Hepatic stellate cell (primary cell): ENCODE measurements at regions not wholly inside any gene's neighbourhood (a gene's known extent, or its start where the extent isn't known, plus 50 kb on each side); places are given as distances from the start of the nearest gene placed in this dataset.
"Not testable (repeated sequence)": the region's sequence is repeated elsewhere in the genome, so short reads cannot be mapped to it uniquely, and the experiment has no call there.

Source experiments
- DNase-seq: peaks from one replicate; pipeline ENCODE4 v3.0.0; 2011; ENCODE audit warnings: low spot score

GRCh38 chr4:13988353-13989305 is 361.1 kb upstream of the BOD1L1 start:
- peak; percentile 42 for DNase-seq

DNA sequence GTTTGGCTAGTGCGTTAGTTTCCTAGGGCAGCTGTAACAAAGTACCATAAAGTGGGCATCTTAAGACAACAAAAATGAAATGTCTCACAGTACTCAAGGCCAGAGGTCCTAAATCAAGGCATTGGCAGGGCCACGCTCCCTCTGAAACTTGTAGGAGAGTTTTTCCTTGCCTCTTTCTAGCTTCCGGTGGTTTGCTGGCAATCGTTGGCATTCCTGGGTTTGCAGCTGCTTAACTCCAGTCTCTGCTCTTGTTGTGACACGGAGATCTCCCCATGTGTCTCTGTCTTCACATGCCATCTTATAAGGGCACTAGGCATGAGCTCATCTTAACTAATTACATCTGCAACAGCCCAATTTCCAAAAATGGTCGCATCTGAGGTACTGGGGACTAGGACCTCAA is 362.0 kb upstream of the BOD1L1 start:
- no peak for DNase-seq

DNA sequence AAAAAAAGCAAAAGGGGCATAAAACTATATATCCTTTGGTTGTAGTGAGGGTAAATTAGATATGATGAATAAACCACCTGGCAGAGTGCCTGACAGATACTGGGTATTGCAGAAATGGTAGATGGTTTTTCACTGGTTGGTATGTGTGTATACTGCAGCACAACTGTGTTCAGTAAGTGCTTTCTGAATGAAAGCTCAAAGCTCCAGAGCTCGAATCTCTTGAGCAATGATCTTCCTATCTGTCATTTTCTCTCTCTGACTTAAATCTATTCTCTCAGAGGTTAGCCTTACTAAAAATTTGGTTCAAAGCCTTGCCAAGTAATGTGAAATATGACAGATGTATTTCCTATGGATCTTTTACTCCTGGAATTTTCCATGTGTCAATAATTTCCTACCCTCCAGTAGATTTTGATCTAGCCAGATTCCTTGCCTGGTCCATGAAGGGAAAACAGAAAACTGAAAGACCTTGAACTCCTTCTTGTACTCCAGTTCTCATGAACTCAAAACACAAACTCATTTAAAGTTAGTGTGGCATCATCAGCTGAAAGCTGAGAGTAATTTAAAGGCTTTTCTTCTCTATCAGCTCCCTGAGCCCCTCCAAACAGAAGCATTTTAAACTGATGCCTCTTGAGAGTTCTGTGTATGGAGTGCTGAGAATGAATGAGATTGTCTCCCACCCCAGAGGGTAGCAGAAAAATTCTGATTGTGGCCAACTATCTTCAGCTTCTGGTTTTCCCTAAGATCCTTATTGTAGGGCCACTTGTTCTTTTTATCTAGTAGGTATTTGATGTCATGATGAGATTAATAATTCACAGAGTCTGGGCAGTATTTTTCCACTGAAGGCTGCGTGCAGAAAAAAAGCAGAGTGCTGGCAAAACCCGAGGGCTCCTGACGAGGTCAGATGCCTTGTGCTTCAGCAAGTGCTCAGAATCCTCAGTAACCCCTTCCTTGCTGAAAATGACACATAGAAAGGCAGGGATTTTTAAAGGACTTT is 363.4 kb upstream of the BOD1L1 start:
- DNase-seq: no peak

- no peak for DNase-seq
These were observed 364.5 kb upstream of the BOD1L1 start for GRCh38 chr4:13992041-13992440.

DNA sequence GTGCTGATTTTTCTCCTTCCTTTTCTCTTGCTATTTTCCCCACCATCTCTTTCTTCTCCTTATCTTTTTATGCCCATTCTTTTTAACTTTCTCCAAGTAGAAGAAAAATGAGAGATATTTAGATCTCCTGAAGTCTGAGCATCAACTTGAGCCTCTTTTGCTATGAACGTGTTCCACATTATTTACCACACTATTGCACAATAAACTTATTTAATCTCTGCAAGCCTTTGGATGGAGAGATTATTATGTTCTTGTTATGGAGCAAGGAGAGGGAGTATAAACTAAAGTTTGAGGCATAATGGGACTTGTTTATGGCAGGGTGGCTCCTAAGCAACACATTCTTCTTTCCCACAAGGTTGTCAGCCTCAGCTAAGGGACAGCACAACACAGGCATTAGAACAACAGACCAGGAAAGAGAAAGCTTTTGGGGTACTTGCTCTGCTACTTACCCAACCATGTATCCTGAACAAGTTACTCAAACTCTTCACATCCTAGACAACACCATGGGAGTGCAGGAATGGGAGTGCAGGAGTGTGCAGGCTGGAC is 365.5 kb upstream of the BOD1L1 start:
- no peak for DNase-seq

DNA sequence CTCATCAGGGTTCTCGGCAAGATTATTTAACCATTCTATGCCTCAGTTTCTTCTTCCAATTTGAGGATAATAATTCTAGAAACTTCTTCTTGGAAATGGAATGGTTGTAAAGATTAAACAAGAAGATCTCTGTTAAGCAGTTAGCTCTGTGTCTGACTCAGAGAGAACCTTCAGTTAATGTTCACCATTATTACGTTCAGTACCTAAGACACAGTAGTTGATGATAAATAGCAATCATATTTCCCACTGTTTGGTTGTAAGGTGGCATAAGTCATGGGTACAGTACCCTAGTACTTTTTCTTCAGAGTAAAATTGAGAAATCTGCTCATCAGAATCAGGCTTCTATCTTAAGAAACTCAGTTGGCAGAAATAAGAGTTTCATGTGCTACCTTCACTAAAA is 366.5 kb upstream of the BOD1L1 start:
- DNase-seq: no peak

GRCh38 chr4:13998850-13999445 is 371.4 kb upstream of the BOD1L1 start:
- DNase-seq: no peak

DNA sequence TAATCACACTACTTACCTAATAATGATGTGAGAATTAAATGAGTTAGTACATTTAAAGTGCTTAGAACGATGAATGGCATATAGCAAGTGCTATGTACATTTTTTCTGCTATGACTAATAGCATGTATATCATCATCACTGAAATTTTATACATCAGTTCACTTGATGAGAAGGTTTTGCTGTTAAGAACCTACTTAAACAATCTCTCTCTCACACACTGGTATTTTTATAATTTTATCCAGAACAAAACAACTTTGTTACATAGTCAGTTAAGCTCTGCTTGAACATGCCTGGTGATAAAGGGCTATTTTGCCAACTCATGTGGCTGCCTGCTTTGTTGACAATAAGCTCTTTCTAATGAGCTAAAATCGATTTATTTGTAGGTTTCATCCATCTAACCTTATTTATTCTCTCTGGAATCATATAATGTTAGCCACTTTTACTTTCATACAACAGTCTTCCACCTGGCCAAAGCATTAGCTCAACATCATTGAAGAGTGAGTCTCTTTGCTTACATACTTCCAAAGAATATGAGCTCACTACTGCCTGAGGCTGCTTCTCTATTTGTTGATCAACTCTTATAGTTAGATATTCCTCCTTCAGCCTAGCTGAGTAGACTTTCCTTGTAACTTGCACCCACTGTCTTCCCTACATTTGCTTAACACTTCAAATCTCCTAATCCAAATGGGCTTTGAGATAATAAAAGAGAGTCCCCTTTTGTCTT is 372.7 kb upstream of the BOD1L1 start:
- DNase-seq: no peak

- not testable (repeated sequence) for DNase-seq
These were observed 374.8 kb upstream of the BOD1L1 start for GRCh38 chr4:14002331-14002730.

DNA sequence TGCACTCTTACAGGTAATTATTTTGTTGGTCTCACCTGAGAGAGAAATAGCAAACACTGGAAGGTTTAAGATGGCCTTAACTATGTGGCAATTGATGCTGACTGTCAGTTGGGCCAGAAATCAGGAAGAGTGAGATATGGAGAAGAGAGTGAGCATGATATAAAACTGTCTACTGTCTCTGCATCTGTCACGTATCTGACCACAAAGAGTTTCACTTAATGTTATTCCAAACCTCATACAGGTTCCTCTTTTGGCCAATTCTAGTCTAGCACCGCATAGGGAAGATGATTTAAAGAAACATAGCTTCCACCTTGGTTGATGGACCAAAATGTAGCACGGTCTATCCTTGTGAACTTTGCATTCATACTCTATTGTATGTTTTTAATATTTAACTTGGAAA is 381.0 kb upstream of the BOD1L1 start:
- no peak for DNase-seq

- DNase-seq: no peak
These were observed 390.8 kb upstream of the BOD1L1 start for GRCh38 chr4:14018191-14018853.

GRCh38 chr4:14022456-14022855 is 394.9 kb upstream of the BOD1L1 start:
- peak; percentile 3 for DNase-seq

DNA sequence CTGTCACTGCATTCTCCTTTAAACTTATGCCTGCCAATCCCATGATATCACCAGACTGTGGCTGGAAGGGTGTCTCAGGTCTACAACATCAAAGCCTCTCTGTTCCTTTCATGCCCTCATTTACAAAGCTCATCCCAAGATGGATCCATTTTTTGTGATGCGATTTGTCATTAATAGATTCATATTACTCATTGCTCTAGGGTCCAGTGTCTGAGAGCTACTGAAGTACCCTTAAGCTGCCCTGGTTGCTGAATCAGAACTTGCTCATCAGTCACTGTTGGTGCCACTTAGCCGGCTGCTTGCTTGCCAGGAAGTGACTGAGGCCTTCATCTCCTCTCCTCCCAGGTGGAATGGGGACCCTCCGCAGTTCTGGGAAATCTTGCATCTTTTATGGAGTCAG is 395.5 kb upstream of the BOD1L1 start:
- no peak for DNase-seq

GRCh38 chr4:14023896-14024295 is 396.4 kb upstream of the BOD1L1 start:
- DNase-seq: no peak

DNA sequence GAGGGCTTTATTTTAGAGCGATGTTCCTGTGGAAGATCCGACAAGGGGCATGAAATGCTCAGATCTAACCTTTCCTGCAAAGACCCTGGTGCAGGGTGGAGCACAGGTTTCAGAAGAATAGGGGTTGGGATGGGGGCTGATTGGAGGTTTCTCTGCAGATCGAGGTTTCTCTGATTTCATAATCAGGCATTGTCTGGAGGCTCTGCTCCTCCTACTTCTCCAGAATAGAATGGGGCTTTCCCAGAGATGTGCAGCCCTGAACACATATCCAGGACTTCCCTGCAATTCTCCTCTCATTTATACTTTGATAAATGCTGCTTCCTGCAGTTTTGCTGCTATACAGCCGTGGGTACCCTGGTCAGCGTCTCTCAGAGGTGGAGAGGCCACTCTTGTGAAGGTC is 397.6 kb upstream of the BOD1L1 start:
- no peak for DNase-seq

DNA sequence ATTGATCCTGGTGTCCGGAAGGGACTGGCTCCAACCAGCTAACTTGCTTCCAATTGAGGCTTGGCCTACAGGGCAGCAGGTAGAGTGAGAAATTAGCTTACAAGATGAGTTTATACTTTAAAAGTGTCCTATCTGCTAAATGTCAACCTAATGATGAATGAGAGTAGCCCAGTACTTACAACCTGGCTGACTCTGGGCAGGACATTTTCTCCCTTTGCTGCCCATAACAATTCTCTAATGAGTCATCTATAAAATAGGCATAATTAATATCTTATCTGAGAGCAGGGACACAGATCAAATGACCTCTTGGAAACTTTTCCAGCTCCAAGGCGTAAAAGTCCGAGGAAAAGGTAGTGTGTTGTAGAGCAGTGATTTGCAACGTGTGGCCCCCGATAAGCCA is 398.4 kb upstream of the BOD1L1 start:
- DNase-seq: no peak

- DNase-seq: no peak
These were observed 401.3 kb upstream of the BOD1L1 start for GRCh38 chr4:14028862-14029261.

- no peak for DNase-seq
These were observed 407.6 kb upstream of the BOD1L1 start for GRCh38 chr4:14035076-14035475.

- DNase-seq: no peak
These were observed 415.7 kb upstream of the BOD1L1 start for GRCh38 chr4:14043203-14043602.

GRCh38 chr4:14046642-14047041 is 419.1 kb upstream of the BOD1L1 start:
- DNase-seq: no peak

GRCh38 chr4:14047840-14048239 is 420.3 kb upstream of the BOD1L1 start:
- DNase-seq: no peak
